Liver (tissue), 8 donors: ENCODE measurements at regions not wholly inside any gene's neighbourhood (a gene's known extent, or its start where the extent isn't known, plus 50 kb on each side); places are given as distances from the start of the nearest gene placed in this dataset.

Experiments
- DNase-seq: peaks from one replicate; pipeline ENCODE4 v3.0.0-alpha.2; 2017; ENCODE audit warnings: low spot score
- H3K27ac ChIP-seq, 2 donors: one replicate each; pipeline ENCODE4 v1.7.0; 2013; ENCODE audit warnings: inconsistent platforms in 2 of 2, low read length in 2 of 2, control low read depth in 1 of 2, low read depth in 1 of 2, mild to moderate bottlenecking in 1 of 2
- H3K27me3 ChIP-seq, 4 donors: one replicate each; pipeline versions ENCODE4 v1.6.1 to v1.7.0; 2013; ENCODE audit warnings: low read length in 3 of 4, inconsistent platforms in 1 of 4, mild to moderate bottlenecking in 1 of 4, moderate library complexity in 1 of 4; ENCODE audit not compliant: control insufficient read depth in 4 of 4, insufficient read depth in 4 of 4
- H3K36me3 ChIP-seq, 4 donors: one replicate each; pipeline versions ENCODE4 v1.6.1 to v1.7.0; 2013; ENCODE audit warnings: low read length in 3 of 4, mild to moderate bottlenecking in 3 of 4, low read depth in 1 of 4, moderate library complexity in 1 of 4; ENCODE audit not compliant: control insufficient read depth in 4 of 4, insufficient read depth in 3 of 4
- H3K4me1 ChIP-seq, 4 donors: one replicate each; pipeline versions ENCODE4 v1.6.1 to v1.7.0; 2013; ENCODE audit warnings: low read length in 3 of 4, mild to moderate bottlenecking in 3 of 4, moderate library complexity in 1 of 4; ENCODE audit not compliant: control insufficient read depth in 4 of 4, insufficient read depth in 4 of 4
- H3K4me3 ChIP-seq, 3 donors: one replicate each; pipeline versions ENCODE4 v1.6.1 to v1.7.0; 2013; ENCODE audit warnings: low read length in 3 of 3, control low read depth in 1 of 3, low read depth in 1 of 3, mild to moderate bottlenecking in 1 of 3
- H3K9ac ChIP-seq, 2 donors: one replicate each; pipeline ENCODE4 v1.7.0; 2013; ENCODE audit warnings: low read length in 2 of 2, mild to moderate bottlenecking in 2 of 2, moderate library complexity in 2 of 2, control low read depth in 1 of 2, low read depth in 1 of 2
- H3K9me3 ChIP-seq, 4 donors: one replicate each; pipeline versions ENCODE4 v1.6.1 to v1.7.0; 2013; ENCODE audit warnings: low read length in 3 of 4; ENCODE audit not compliant: control insufficient read depth in 4 of 4
- ATF3 ChIP-seq: IDR thresholded peaks from 2 replicates; pipeline ENCODE4 v1.6.1; 2016; ENCODE audit warnings: antibody characterized with exemption
- CTCF ChIP-seq: fragments of 150-350 bp; IDR thresholded peaks from 2 replicates; pipeline ENCODE4 v1.5.1; 2017; ENCODE audit warnings: improper control_type of control experiment, low read depth, low read length; ENCODE audit not compliant: missing input control
- FOXA1 ChIP-seq: IDR thresholded peaks from 2 replicates; pipeline ENCODE4 v1.6.1; 2016; ENCODE audit warnings: antibody characterized with exemption
- FOXA2 ChIP-seq: IDR thresholded peaks from 2 replicates; pipeline ENCODE4 v1.6.1; 2016; ENCODE audit warnings: antibody characterized with exemption
- HNF4A ChIP-seq, 2 donors: conservative IDR thresholded peaks; 2 replicates each; pipeline ENCODE4 v1.6.1; 2016; ENCODE audit warnings: antibody characterized with exemption in 2 of 2, mild to moderate bottlenecking in 2 of 2
- HNF4G ChIP-seq: IDR thresholded peaks from 2 replicates; pipeline ENCODE4 v1.6.1; 2016; ENCODE audit warnings: antibody characterized with exemption
- JUND ChIP-seq, 2 donors: IDR thresholded peaks; 2 replicates each; pipeline ENCODE4 v1.6.1; 2016; ENCODE audit warnings: antibody characterized with exemption in 2 of 2
- RAD21 ChIP-seq, 2 donors: IDR thresholded peaks; 2 replicates each; pipeline ENCODE4 v1.6.1; 2016; ENCODE audit warnings: antibody characterized with exemption in 2 of 2, mild to moderate bottlenecking in 2 of 2
- TAF1 ChIP-seq: conservative IDR thresholded peaks from 2 replicates; pipeline ENCODE4 v1.6.1; 2016; ENCODE audit warnings: antibody characterized with exemption, mild to moderate bottlenecking
- YY1 ChIP-seq: IDR thresholded peaks from 2 replicates; pipeline ENCODE4 v1.6.1; 2016; ENCODE audit warnings: antibody characterized with exemption, mild to moderate bottlenecking
- WGBS: extraction: QIAGEN DNeasy Blood & Tissue Kit; methylation state at CpG from one replicate; pipeline ENCODE4 v1.1.7; 2013; 5-methylcytosine and 5-hydroxymethylcytosine counted together
- TF ChIP-seq, protein P1 (sequence below): IDR thresholded peaks from 2 replicates; pipeline ENCODE4 v1.6.1; 2016; ENCODE audit warnings: antibody characterized with exemption, mild to moderate bottlenecking
- donor health status: healthy.
- donor health status: healthy.
- donor health status: healthy.
- donor health status: healthy.
- donor health status: healthy.

DNA sequence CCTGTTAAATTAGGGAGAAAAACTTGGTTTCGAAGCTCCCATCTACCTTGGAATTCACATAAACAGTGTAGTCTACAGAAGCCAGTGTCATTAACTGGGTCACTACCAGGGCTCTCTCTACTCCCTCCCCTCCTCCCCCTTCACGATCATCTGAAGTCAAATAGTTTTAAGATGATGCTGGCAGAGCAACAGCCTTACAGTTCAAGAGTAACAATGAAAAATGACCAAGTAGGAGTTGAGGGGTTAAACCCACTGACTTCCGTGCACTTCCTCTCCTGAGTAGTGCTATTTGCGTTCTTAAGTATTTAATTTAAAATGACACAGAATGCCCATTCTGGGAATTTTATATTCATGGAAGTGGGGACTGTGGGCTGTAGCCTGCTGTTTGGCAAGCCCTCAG, 236.9 kb downstream of the SIPA1L2 start (continued):
- TF ChIP-seq, protein P1, sequence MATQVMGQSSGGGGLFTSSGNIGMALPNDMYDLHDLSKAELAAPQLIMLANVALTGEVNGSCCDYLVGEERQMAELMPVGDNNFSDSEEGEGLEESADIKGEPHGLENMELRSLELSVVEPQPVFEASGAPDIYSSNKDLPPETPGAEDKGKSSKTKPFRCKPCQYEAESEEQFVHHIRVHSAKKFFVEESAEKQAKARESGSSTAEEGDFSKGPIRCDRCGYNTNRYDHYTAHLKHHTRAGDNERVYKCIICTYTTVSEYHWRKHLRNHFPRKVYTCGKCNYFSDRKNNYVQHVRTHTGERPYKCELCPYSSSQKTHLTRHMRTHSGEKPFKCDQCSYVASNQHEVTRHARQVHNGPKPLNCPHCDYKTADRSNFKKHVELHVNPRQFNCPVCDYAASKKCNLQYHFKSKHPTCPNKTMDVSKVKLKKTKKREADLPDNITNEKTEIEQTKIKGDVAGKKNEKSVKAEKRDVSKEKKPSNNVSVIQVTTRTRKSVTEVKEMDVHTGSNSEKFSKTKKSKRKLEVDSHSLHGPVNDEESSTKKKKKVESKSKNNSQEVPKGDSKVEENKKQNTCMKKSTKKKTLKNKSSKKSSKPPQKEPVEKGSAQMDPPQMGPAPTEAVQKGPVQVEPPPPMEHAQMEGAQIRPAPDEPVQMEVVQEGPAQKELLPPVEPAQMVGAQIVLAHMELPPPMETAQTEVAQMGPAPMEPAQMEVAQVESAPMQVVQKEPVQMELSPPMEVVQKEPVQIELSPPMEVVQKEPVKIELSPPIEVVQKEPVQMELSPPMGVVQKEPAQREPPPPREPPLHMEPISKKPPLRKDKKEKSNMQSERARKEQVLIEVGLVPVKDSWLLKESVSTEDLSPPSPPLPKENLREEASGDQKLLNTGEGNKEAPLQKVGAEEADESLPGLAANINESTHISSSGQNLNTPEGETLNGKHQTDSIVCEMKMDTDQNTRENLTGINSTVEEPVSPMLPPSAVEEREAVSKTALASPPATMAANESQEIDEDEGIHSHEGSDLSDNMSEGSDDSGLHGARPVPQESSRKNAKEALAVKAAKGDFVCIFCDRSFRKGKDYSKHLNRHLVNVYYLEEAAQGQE, result no peak
- no peak for TF ChIP-seq TAF1

DNA sequence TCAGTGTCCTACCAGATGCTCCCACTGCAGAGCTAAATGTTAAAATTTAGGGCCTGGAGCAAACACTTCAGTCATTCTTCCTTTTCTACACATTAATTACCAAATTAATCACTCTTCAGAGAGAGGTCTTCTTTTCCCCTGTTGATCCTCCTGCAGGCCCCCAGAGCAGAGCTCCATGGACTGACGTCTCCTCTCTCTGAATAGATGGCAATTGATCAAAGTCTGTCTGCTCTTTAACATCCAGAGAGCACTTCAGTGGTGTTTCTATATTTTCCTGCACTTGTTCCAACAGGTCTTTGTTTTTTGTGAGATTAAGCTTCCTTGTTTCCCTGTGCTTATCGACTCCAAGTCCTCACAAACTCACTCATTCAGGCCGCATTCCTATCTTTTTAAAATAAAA, 239.3 kb downstream of the SIPA1L2 start:
- DNase-seq, result no peak
- TF ChIP-seq HNF4A (conservative IDR thresholded peaks at IDR 0.05) (no peak), ATF3 (no peak), CTCF (no peak), FOXA2 (no peak), YY1 (no peak), FOXA1 (no peak), JUND (IDR thresholded peaks at IDR 0.05) (no peak), RAD21 (IDR thresholded peaks at IDR 0.05) (no peak)
- Histone ChIP-seq H3K9me3 (no peaks in the 10 kb centered on the region), H3K27ac (no peak overlapping the region), H3K36me3 (no peaks in the 10 kb centered on the region), H3K4me1 (no peaks in the 10 kb centered on the region), H3K27me3 (no peaks in the 10 kb centered on the region), H3K9ac (no peak overlapping the region), H3K4me3 (no peak overlapping the region)
- WGBS, result 83% methylated on average over 3 of the region's 3 CpGs

GRCh38 chr1:232389744-232390143, 240.2 kb downstream of the SIPA1L2 start:
- DNase-seq, result no peak
- Histone ChIP-seq H3K27ac (no peak overlapping the region), H3K36me3 (no peaks in the 10 kb centered on the region), H3K4me1 (no peaks in the 10 kb centered on the region), H3K9ac (no peak overlapping the region), H3K27me3 (no peaks in the 10 kb centered on the region), H3K4me3 (no peak overlapping the region), H3K9me3 (no peaks in the 10 kb centered on the region)
- 90% methylated on average over 4 of the region's 4 CpGs for WGBS
- TF ChIP-seq HNF4G, result no peak
- TF ChIP-seq, protein P1, result no peak
